ENCODE measurements at regions not wholly inside any gene's neighbourhood (a gene's known extent, or its start where the extent isn't known, plus 50 kb on each side); places are given as distances from the start of the nearest gene placed in this dataset.

DNA sequence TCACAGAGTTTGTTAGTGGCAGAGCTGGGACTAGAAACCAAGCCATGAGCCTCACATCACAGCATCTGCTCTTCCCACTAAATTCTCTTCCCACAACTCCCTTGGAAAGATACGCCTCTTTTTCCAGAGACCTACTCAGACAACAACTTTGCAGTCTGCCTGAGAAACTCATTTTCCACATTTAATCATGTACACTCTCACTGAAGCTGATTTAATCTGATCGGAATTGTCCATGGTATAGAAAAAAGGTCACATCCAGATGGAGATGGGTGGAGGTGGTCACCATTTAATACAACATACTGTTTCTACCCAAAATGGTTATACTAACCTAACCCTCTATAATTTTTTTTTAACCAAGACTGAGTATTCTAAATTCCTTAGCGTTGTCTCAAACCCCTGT, 366.2 kb downstream of the ENC1 start:
- TF ChIP-seq REST (tag by site-specific recombination; IDR thresholded peaks at IDR 0.05) (no peak), ZNF292 (tag by site-specific recombination; IDR thresholded peaks at IDR 0.05; ENCODE audit: borderline replicate concordance, low read depth) (no peak), OSR2 (tag by site-specific recombination; IDR thresholded peaks at IDR 0.05) (no peak), ZNF777 (tag by site-specific recombination; IDR thresholded peaks at IDR 0.05; ENCODE audit: borderline replicate concordance) (no peak), ZNF274 (IDR thresholded peaks at IDR 0.05; ENCODE audit: low read length) (no peak), ZNF274 (tag by site-specific recombination; IDR thresholded peaks at IDR 0.05; ENCODE audit: borderline replicate concordance) (no peak), ZFP41 (tag by site-specific recombination; IDR thresholded peaks at IDR 0.05; ENCODE audit: borderline replicate concordance) (no peak), YY2 (tag by site-specific recombination; IDR thresholded peaks at IDR 0.05) (no peak), ZNF670 (tag by site-specific recombination; IDR thresholded peaks at IDR 0.05; ENCODE audit: low read depth) (no peak), TCF7L2 (IDR thresholded peaks at IDR 0.05; ENCODE audit: borderline replicate concordance, low read depth, low read length) (no peak)
- TF ChIP-seq, protein P1, sequence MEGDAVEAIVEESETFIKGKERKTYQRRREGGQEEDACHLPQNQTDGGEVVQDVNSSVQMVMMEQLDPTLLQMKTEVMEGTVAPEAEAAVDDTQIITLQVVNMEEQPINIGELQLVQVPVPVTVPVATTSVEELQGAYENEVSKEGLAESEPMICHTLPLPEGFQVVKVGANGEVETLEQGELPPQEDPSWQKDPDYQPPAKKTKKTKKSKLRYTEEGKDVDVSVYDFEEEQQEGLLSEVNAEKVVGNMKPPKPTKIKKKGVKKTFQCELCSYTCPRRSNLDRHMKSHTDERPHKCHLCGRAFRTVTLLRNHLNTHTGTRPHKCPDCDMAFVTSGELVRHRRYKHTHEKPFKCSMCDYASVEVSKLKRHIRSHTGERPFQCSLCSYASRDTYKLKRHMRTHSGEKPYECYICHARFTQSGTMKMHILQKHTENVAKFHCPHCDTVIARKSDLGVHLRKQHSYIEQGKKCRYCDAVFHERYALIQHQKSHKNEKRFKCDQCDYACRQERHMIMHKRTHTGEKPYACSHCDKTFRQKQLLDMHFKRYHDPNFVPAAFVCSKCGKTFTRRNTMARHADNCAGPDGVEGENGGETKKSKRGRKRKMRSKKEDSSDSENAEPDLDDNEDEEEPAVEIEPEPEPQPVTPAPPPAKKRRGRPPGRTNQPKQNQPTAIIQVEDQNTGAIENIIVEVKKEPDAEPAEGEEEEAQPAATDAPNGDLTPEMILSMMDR (tag by site-specific recombination; IDR thresholded peaks at IDR 0.05) = no peak
- TF ChIP-seq, protein P2, sequence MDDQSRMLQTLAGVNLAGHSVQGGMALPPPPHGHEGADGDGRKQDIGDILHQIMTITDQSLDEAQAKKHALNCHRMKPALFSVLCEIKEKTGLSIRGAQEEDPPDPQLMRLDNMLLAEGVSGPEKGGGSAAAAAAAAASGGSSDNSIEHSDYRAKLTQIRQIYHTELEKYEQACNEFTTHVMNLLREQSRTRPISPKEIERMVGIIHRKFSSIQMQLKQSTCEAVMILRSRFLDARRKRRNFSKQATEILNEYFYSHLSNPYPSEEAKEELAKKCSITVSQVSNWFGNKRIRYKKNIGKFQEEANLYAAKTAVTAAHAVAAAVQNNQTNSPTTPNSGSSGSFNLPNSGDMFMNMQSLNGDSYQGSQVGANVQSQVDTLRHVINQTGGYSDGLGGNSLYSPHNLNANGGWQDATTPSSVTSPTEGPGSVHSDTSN (CRISPR knock-in tag; IDR thresholded peaks at IDR 0.05) = no peak
- TF ChIP-seq, protein P3, sequence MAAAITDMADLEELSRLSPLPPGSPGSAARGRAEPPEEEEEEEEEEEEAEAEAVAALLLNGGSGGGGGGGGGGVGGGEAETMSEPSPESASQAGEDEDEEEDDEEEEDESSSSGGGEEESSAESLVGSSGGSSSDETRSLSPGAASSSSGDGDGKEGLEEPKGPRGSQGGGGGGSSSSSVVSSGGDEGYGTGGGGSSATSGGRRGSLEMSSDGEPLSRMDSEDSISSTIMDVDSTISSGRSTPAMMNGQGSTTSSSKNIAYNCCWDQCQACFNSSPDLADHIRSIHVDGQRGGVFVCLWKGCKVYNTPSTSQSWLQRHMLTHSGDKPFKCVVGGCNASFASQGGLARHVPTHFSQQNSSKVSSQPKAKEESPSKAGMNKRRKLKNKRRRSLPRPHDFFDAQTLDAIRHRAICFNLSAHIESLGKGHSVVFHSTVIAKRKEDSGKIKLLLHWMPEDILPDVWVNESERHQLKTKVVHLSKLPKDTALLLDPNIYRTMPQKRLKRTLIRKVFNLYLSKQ (tag by site-specific recombination; IDR thresholded peaks at IDR 0.05; ENCODE audit: borderline replicate concordance) = no peak

Measured in HEK293 (cell line).